Right lobe of liver (tissue), 6 donors: ENCODE measurements at regions not wholly inside any gene's neighbourhood (a gene's known extent, or its start where the extent isn't known, plus 50 kb on each side); places are given as distances from the start of the nearest gene placed in this dataset.

Source experiments
- ATAC-seq, 4 donors: fragments of 200-7000 bp; cut with Tn5 transposase; one replicate each; pipeline ENCODE4 v1.9.1; 2020; ENCODE audit warnings: mild to moderate bottlenecking in 4 of 4, moderate library complexity in 4 of 4
- DNase-seq, 3 donors: peaks; one replicate each; pipeline ENCODE4 v3.0.0-alpha.2; 2020
- H3K27ac ChIP-seq, 3 donors: fragments of 200-600 bp; one replicate each; pipeline ENCODE4 v1.8.0; 2022
- H3K27me3 ChIP-seq, 2 donors: fragments of 200-600 bp; one replicate each; pipeline ENCODE4 v1.8.0; 2022
- H3K36me3 ChIP-seq, 4 donors: fragments of 200-600 bp; sonication (generic) in 1 of 4; one replicate each; pipeline versions ENCODE4 v1.5.1 to v1.8.0; 2017 to 2022; ENCODE audit warnings: control low read depth in 1 of 4
- H3K4me1 ChIP-seq, 4 donors: fragments of 200-600 bp; sonication (generic) in 1 of 4; one replicate each; pipeline versions ENCODE4 v1.5.1 to v1.8.0; 2017 to 2022; ENCODE audit warnings: control low read depth in 1 of 4
- H3K4me3 ChIP-seq, 3 donors: fragments of 200-600 bp; one replicate each; pipeline ENCODE4 v1.8.0; 2022
- H3K9me3 ChIP-seq, 4 donors: fragments of 200-600 bp; sonication (generic) in 1 of 4; one replicate each; pipeline versions ENCODE4 v1.5.1 to v1.8.0; 2017 to 2022; ENCODE audit warnings: control low read depth in 1 of 4
- POLR2A ChIP-seq: fragments of 450-650 bp; IDR thresholded peaks from one replicate; pipeline ENCODE4 v1.6.1; 2017; ENCODE audit warnings: antibody characterized with exemption, mild to moderate bottlenecking
- WGBS: methylation state at CpG from one replicate; pipeline ENCODE4 v1.1.6; 2018; ENCODE audit warnings: low coverage, low lambda C conversion rate; ENCODE audit not compliant: insufficient coverage; ENCODE audit errors: missing lambda C conversion rate; 5-methylcytosine and 5-hydroxymethylcytosine counted together
- intact Hi-C, 2 donors: fragments of 100-400 bp; cut with DNase I; formaldehyde crosslinking; loops; one replicate each; pipeline versions ENCODE4 v1.11.2 to v1.14.1; 2022
- TF ChIP-seq, protein P1 (sequence below), 4 donors: fragments of 200-600 bp in 3 of 4; fragments of 450-650 bp in 1 of 4; IDR thresholded peaks; one replicate each; pipeline versions ENCODE4 v1.5.1 to v1.8.0; 2016 to 2022; ENCODE audit warnings: antibody characterized with exemption in 4 of 4, mild to moderate bottlenecking in 2 of 4
- donor health status: DM: no; HTN: yes; CAD: no.
- donor health status: DM: no; HTN: no; CAD: no.
- donor health status: DM: no; HTN: no; CAD: no.
- donor health status: DM: no; HTN: yes; CAD: no.
- donor health status: DM: no; HTN: yes; CAD: no.

DNA sequence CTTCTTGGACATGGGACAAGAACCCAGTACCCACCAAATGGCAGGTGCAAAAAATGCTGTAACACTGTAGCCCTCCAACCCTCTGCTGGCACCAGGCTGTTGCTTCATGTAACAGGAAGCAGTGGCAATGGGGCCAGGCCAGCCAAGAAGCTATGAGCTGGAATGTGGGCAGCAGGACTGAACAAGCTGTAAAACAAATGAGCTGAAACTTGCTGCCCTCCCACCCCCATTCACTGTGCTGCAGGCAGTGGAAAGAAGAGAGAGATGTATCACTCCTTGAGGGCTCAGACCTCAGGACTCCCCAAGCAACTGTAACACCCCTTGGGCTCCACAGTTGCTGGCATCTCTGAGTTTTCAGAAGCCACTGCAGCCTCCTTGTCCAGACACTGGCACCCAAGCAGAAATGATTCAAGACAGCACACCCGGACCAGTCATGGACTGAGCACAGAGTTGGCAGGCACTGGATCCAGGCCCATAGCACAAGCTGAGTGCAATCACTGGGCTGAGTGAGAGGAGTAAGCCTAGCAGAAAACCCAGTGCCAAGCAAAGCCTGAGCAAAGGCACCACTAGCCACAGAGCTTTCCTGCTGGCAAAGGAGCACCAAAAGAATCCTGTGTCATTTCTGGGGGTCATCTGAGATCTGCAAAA lies 321.4 kb upstream of the CXADR start:
- H3K9me3 ChIP-seq, result no peaks in the 10 kb centered on the region
- intact Hi-C loops, result no loop called here
- H3K27ac ChIP-seq, result no peak overlapping the region

DNA sequence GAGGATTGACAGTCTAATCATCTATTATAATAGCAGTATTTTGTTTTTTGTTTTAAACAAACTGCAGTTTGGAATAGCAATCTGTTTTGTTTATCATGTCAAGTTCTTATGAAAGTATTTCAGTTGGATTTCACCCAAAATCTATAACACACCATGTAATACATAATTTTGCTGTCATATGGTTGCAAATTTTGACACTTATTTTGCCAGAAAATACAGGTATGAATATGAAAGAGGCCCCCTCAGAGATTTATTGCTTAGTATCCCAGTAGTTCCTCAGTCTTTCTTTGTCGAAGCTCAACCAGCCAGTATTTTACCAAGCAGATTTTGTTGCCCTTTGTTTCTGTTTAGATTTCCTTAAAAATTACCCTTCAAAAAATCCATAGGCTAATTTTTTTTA lies 317.5 kb upstream of the CXADR start:
- Histone ChIP-seq H3K36me3 (no peaks in the 10 kb centered on the region), H3K4me3 (no peak overlapping the region), H3K4me1 (no peaks in the 10 kb centered on the region), H3K27me3 (no peaks in the 10 kb centered on the region), H3K27ac (no peak overlapping the region), H3K9me3 (no peaks in the 10 kb centered on the region)
- 56% methylated on average over 1 of the region's 1 CpG for WGBS
- no peak for TF ChIP-seq POLR2A
- TF ChIP-seq, protein P1, sequence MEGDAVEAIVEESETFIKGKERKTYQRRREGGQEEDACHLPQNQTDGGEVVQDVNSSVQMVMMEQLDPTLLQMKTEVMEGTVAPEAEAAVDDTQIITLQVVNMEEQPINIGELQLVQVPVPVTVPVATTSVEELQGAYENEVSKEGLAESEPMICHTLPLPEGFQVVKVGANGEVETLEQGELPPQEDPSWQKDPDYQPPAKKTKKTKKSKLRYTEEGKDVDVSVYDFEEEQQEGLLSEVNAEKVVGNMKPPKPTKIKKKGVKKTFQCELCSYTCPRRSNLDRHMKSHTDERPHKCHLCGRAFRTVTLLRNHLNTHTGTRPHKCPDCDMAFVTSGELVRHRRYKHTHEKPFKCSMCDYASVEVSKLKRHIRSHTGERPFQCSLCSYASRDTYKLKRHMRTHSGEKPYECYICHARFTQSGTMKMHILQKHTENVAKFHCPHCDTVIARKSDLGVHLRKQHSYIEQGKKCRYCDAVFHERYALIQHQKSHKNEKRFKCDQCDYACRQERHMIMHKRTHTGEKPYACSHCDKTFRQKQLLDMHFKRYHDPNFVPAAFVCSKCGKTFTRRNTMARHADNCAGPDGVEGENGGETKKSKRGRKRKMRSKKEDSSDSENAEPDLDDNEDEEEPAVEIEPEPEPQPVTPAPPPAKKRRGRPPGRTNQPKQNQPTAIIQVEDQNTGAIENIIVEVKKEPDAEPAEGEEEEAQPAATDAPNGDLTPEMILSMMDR (IDR thresholded peaks at IDR 0.05), result no peak
- DNase-seq (no peak), ATAC-seq (no peak)
- intact Hi-C loops, result no loop called here

More for the DNA sequence above, 321.4 kb upstream of the CXADR start:
- Histone ChIP-seq H3K4me3 (no peak overlapping the region), H3K27me3 (no peaks in the 10 kb centered on the region), H3K36me3 (no peaks in the 10 kb centered on the region), H3K4me1 (no peaks in the 10 kb centered on the region)
- ATAC-seq, result no peak
- WGBS, result no CpG with 5 or more reads among the region's 1 CpG
- no peak for TF ChIP-seq POLR2A
- TF ChIP-seq, protein P1 (IDR thresholded peaks at IDR 0.05), result no peak
- DNase-seq, result no peak

DNA sequence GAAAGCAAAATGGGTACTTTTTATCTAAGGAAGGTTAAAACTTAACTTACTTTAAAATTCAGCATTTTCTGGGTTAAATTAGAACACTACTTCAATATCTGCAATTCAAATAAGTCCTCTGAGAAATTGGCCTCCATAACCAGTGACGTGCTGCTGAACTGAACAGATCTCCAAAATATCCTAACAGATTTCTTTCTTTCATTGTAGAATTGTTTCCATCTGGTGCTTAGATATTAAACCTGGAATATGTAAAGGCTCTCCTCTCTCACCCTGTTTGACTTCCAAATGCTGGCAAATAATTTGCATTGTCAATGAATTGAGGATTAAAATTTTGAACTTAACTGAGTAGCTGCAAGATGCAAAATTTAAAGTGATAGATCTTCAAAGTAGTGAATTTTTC lies 316.9 kb upstream of the CXADR start:
- ATAC-seq, result no peak
- 21% methylated on average over 1 of the region's 1 CpG for WGBS
- Histone ChIP-seq H3K27me3 (no peaks in the 10 kb centered on the region), H3K4me1 (no peaks in the 10 kb centered on the region), H3K27ac (no peak overlapping the region), H3K9me3 (no peaks in the 10 kb centered on the region), H3K36me3 (no peaks in the 10 kb centered on the region), H3K4me3 (no peak overlapping the region)
- intact Hi-C loops, result no loop called here
- TF ChIP-seq POLR2A, result no peak
- TF ChIP-seq, protein P1 (IDR thresholded peaks at IDR 0.05), result no peak
- no peak for DNase-seq

DNA sequence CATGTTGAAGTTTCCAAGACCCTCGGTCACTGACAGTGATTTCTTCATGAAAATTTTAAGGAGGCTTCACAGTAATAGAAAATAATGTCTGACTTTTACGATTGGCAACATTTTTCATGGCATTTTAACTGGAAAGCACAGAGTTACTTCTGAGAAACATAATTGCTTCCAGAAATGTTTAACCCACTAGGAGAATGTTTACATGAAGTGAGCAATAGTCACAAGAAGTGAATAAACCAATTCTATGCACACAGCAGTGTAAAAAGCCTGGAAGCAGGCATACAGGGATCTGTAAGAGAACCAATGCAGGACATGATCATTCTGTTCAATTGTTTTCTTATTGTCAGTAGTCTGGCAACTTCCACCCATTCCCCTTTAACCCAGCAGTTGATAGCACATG lies 316.2 kb upstream of the CXADR start:
- H3K27me3 ChIP-seq, result no peaks in the 10 kb centered on the region
- no peak overlapping the region for H3K27ac ChIP-seq
- ATAC-seq (no peak), DNase-seq (no peak)
- H3K4me3 ChIP-seq, result no peak overlapping the region
- no peaks in the 10 kb centered on the region for H3K36me3 ChIP-seq
- H3K4me1 ChIP-seq, result no peaks in the 10 kb centered on the region
- H3K9me3 ChIP-seq, result no peaks in the 10 kb centered on the region
- intact Hi-C loops, result no loop called here
- no peak for TF ChIP-seq POLR2A
- TF ChIP-seq, protein P1 (IDR thresholded peaks at IDR 0.05), result no peak
- 38% methylated on average over 2 of the region's 2 CpGs for WGBS

DNA sequence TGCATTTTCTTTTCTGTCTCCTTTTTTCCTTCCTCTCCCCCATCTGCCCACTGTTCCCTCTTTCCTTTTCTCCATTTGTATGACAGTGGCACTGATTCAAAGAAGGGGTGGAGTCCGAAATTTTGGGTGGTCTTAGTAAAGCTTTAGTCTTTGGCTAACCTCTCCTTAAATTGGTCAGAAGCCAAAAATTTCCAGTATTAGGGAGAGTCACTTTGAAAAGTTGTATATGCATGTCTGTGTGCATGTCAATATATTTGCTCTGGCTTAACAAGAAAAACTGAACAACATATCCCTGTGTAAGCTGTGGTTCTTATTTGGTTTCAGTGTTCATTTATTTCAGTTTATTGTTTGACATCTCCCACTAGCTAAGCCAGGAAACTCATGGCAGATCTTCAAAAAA lies 314.8 kb upstream of the CXADR start:
- no peaks in the 10 kb centered on the region for H3K27me3 ChIP-seq
- intact Hi-C loops, result no loop called here
- TF ChIP-seq, protein P1 (IDR thresholded peaks at IDR 0.05), result no peak
- H3K27ac ChIP-seq, result no peak overlapping the region
- WGBS, result 16% methylated on average over 1 of the region's 1 CpG
- no peaks in the 10 kb centered on the region for H3K36me3 ChIP-seq
- no peak for ATAC-seq
- DNase-seq, result no peak
- H3K4me3 ChIP-seq, result no peak overlapping the region
- H3K4me1 ChIP-seq, result no peaks in the 10 kb centered on the region
- H3K9me3 ChIP-seq, result no peaks in the 10 kb centered on the region
